Uterus (tissue), 3 donors: ENCODE measurements at regions not wholly inside any gene's neighbourhood (a gene's known extent, or its start where the extent isn't known, plus 50 kb on each side); places are given as distances from the start of the nearest gene placed in this dataset.

Experiments
- DNase-seq, 2 donors: peaks; one replicate each; pipeline ENCODE4 v3.0.0-alpha.2; 2019 to 2020
- H3K27ac ChIP-seq, 2 donors: fragments of 200-600 bp; sonication (generic); 1 replicate in 1 of 2; 2 replicates in 1 of 2; pipeline ENCODE4 v1.5.1; 2016 to 2018
- H3K27me3 ChIP-seq, 2 donors: fragments of 200-600 bp; sonication (generic); one replicate each; pipeline ENCODE4 v1.5.1; 2018 to 2019; ENCODE audit warnings: control low read depth in 1 of 2
- H3K36me3 ChIP-seq, 2 donors: fragments of 200-600 bp; sonication (generic); one replicate each; pipeline ENCODE4 v1.5.1; 2019; ENCODE audit warnings: control low read depth in 1 of 2
- H3K4me1 ChIP-seq, 2 donors: fragments of 200-600 bp; sonication (generic); one replicate each; pipeline ENCODE4 v1.5.1; 2018 to 2019; ENCODE audit warnings: control low read depth in 1 of 2
- H3K4me3 ChIP-seq, 2 donors: fragments of 200-600 bp; sonication (generic); 1 replicate in 1 of 2; 2 replicates in 1 of 2; pipeline ENCODE4 v1.5.1; 2018 to 2019; ENCODE audit warnings: mild to moderate bottlenecking in 1 of 2
- H3K9me3 ChIP-seq, 2 donors: fragments of 200-600 bp; sonication (generic); one replicate each; pipeline ENCODE4 v1.5.1; 2019; ENCODE audit warnings: control low read depth in 1 of 2
- POLR2A ChIP-seq, 2 donors: fragments of 450-650 bp; IDR thresholded peaks; one replicate each; pipeline ENCODE4 v1.6.1; 2016; ENCODE audit warnings: antibody characterized with exemption in 2 of 2, mild to moderate bottlenecking in 1 of 2, moderate library complexity in 1 of 2
- intact Hi-C: fragments of 100-400 bp; cut with DNase I; formaldehyde crosslinking; loops from one replicate; pipeline ENCODE4 v1.15.1; 2023; ENCODE audit warnings: low total_unique reads
- TF ChIP-seq, protein P1 (sequence below), 4 experiments: fragments of 200-600 bp in 2 of 4; fragments of 450-650 bp in 2 of 4; sonication (generic) in 2 of 4; IDR thresholded peaks; one replicate each; pipeline ENCODE4 v1.5.1; 2016 to 2019; ENCODE audit warnings: antibody characterized with exemption in 4 of 4, mild to moderate bottlenecking in 2 of 4, moderate library complexity in 1 of 4
- donor health status: DM: yes; HTN: yes; CAD: no.

DNA sequence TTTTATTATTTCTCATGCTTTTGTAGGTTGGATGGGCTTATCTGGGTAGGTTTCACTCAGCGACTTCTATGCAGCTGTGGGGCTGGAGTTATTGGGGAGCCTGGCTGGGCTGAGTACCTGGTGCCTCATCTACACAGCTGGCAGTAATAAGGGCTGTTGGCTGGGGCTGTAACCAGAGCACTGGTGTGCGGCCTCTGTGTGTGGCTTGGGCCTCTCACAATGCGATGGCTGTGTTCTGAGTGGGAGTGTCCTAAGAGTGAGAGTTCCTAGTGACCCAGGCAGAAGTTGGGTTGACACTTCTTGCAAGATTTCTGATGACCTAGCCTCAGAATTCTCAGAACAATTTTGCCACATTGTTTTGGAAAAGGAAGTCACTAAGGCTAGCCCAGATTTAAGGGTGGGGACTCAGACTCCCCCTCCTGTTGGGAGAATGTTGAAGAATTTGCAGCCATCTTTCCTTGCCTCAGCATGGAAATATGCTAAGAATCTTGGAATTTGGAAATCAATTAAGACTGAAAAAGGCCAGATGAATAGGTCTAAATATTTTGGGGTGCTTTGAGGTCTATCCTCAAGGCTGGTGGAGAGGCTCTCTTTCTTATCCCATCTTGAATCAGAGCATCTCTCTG is 158.8 kb downstream of the SCP2D1 start:
- H3K27ac ChIP-seq: peak overlapping the region; percentile 67 to 84
- peak in 1 of 2 donors; percentile 67 for DNase-seq
- no peak overlapping the region for H3K4me3 ChIP-seq

DNA sequence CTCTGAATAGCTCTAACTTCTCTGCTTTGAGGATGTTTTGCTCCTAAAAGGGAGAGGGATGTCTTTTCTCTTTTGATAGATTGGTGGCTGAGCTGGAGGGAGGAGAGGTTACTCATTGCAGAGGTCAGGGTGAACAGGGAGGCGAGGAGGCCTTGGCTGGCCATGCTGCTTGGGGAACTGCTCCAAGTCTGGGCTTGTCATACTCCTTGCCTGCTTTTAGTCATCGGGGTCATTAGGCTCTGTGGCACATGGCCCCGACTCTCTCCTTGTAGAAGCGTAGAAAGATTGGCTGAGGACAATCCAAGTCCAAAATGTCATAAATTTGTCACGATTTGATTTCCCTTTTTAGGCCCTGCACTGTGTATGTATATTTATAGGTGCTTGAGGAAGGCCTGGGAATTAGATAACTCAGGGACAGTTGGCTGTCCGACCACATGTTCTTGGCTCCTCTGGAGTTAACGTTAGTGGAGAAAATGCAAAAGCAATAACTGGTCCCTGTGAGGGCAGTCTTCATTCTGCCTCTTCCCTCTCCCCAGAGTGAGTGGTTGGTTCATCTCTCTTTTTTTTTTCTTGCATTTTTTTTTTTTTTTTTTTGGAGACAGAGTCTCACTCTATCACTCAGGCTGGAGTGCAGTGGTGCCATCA is 160.1 kb downstream of the SCP2D1 start:
- Histone ChIP-seq H3K36me3 (no peaks in the 10 kb centered on the region), H3K27ac (peak overlapping the region; percentile 67 to 84), H3K9me3 (no peaks in the 10 kb centered on the region), H3K4me3 (no peak overlapping the region), H3K27me3 (no peaks in the 10 kb centered on the region), H3K4me1 (peaks cover 4 to 6% of the 10 kb centered on the region in 2 donors)
- peak; percentile 94 to 97 for DNase-seq
- no peak for TF ChIP-seq POLR2A (IDR thresholded peaks at IDR 0.05)
- TF ChIP-seq, protein P1, sequence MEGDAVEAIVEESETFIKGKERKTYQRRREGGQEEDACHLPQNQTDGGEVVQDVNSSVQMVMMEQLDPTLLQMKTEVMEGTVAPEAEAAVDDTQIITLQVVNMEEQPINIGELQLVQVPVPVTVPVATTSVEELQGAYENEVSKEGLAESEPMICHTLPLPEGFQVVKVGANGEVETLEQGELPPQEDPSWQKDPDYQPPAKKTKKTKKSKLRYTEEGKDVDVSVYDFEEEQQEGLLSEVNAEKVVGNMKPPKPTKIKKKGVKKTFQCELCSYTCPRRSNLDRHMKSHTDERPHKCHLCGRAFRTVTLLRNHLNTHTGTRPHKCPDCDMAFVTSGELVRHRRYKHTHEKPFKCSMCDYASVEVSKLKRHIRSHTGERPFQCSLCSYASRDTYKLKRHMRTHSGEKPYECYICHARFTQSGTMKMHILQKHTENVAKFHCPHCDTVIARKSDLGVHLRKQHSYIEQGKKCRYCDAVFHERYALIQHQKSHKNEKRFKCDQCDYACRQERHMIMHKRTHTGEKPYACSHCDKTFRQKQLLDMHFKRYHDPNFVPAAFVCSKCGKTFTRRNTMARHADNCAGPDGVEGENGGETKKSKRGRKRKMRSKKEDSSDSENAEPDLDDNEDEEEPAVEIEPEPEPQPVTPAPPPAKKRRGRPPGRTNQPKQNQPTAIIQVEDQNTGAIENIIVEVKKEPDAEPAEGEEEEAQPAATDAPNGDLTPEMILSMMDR (IDR thresholded peaks at IDR 0.05): peak in 1 of 4 experiments; percentile 4
- intact Hi-C loops: no loop called here

More for the DNA sequence above, 158.8 kb downstream of the SCP2D1 start:
- intact Hi-C loops: no loop called here
- H3K4me1 ChIP-seq: peaks cover 4 to 6% of the 10 kb centered on the region in 2 donors
- no peaks in the 10 kb centered on the region for H3K27me3 ChIP-seq
- no peak for TF ChIP-seq POLR2A (IDR thresholded peaks at IDR 0.05)
- TF ChIP-seq, protein P1 (IDR thresholded peaks at IDR 0.05): no peak
- H3K36me3 ChIP-seq: no peaks in the 10 kb centered on the region
- H3K9me3 ChIP-seq: no peaks in the 10 kb centered on the region

DNA sequence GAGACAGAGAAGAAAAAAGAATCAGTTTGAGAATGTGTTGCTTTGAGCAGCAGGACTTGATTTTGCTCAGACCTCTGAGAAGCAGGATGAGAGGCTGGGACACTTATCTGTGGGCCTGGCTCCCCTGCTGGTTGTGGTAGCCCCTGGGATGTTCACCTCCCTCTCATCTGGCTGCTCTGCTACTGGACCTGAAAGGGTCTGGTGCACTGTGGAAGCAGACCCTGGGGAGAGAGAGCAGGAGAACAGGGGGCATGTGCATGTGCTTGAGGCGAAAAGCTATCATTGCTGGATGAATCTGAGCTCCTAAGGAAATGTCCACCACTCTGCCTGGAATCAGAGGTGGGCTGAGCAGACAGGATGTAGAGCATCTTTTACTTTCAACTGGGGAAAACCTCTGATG is 161.1 kb downstream of the SCP2D1 start:
- intact Hi-C loops: no loop called here
- H3K27ac ChIP-seq: peak overlapping the region; percentile 67 to 84
- no peaks in the 10 kb centered on the region for H3K27me3 ChIP-seq

DNA sequence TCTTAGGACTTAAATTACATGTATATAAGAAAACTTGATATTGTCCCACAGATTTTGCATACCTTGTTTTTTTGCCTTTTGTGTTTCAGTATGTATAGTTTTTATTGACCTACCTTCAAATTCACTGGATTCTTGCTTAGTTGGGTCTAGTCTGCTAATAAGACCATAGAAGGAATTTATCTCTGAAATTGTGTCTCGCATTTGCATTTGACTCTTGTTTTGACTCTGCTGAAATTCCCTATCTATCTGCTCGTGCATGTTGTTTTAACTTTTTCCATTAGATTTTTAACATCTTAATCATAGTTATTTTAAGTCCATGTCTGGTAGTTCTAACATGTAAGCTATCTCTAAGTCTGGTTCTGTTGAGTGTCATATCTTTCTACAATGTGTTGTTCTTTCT is 163.9 kb downstream of the SCP2D1 start:
- H3K4me3 ChIP-seq: no peak overlapping the region
- peaks cover 1 to 3% of the 10 kb centered on the region in 2 donors for H3K4me1 ChIP-seq
- DNase-seq: no peak
- no peaks in the 10 kb centered on the region for H3K36me3 ChIP-seq
- no peaks in the 10 kb centered on the region for H3K27me3 ChIP-seq
- intact Hi-C loops: no loop called here
- TF ChIP-seq, protein P1 (IDR thresholded peaks at IDR 0.05): no peak
- no peaks in the 10 kb centered on the region for H3K9me3 ChIP-seq
- no peak overlapping the region for H3K27ac ChIP-seq

More for the DNA sequence above, 161.1 kb downstream of the SCP2D1 start:
- no peak for DNase-seq
- H3K36me3 ChIP-seq: no peaks in the 10 kb centered on the region
- no peak overlapping the region for H3K4me3 ChIP-seq
- peaks cover 4 to 6% of the 10 kb centered on the region in 2 donors for H3K4me1 ChIP-seq
- TF ChIP-seq POLR2A (IDR thresholded peaks at IDR 0.05): no peak
- TF ChIP-seq, protein P1 (IDR thresholded peaks at IDR 0.05): no peak
- no peaks in the 10 kb centered on the region for H3K9me3 ChIP-seq

DNA sequence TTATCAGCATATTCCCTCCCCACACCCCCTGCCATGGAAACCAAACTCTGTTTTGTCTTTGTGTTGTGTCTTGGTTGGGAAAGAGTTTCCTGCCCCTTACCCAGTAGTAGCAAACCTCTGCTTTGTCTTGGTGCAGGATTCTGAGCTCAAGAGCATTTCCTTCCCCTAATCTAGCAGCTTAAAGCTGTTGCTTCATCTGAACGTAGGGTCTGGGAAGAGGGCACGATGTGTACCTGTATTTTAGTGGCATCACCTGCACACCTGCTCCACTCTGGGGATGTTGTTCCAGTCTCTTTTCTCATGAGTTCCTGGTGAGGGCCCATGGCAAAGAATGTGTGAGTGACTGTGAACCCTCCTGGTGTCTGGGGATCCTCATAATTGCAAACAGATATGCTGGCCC is 164.7 kb downstream of the SCP2D1 start:
- TF ChIP-seq, protein P1 (IDR thresholded peaks at IDR 0.05): no peak
- no peak for TF ChIP-seq POLR2A (IDR thresholded peaks at IDR 0.05)
- intact Hi-C loops: no loop called here
- Histone ChIP-seq H3K27me3 (no peaks in the 10 kb centered on the region), H3K4me1 (no peaks in the 10 kb centered on the region), H3K36me3 (no peaks in the 10 kb centered on the region), H3K9me3 (no peaks in the 10 kb centered on the region), H3K4me3 (no peak overlapping the region), H3K27ac (no peak overlapping the region)
- DNase-seq: no peak
